Right lobe of liver (tissue), 4 donors: ENCODE measurements at regions not wholly inside any gene's neighbourhood (a gene's known extent, or its start where the extent isn't known, plus 50 kb on each side); places are given as distances from the start of the nearest gene placed in this dataset.

ENCODE experiments used
- CTCF ChIP-seq, 4 donors: fragments of 200-600 bp in 3 of 4; fragments of 450-650 bp in 1 of 4; IDR thresholded peaks; one replicate each; pipeline versions ENCODE4 v1.5.1 to v1.8.0; 2016 to 2022; ENCODE audit warnings: antibody characterized with exemption in 4 of 4, mild to moderate bottlenecking in 2 of 4
- POLR2A ChIP-seq: fragments of 450-650 bp; IDR thresholded peaks from one replicate; pipeline ENCODE4 v1.6.1; 2017; ENCODE audit warnings: antibody characterized with exemption, mild to moderate bottlenecking
- donor health status: DM: no; HTN: no; CAD: no.
- donor health status: DM: no; HTN: no; CAD: no.
- donor health status: DM: no; HTN: yes; CAD: no.

GRCh38 chr16:26733710-26734109 is 333.0 kb upstream of the C16orf82 start:
- TF ChIP-seq POLR2A (no peak), CTCF (IDR thresholded peaks at IDR 0.05) (no peak)
